AG04449 (cell line): ENCODE measurements at regions not wholly inside any gene's neighbourhood (a gene's known extent, or its start where the extent isn't known, plus 50 kb on each side); places are given as distances from the start of the nearest gene placed in this dataset.
"Not testable (repeated sequence)": the region's sequence is repeated elsewhere in the genome, so short reads cannot be mapped to it uniquely, and the experiment has no call there.

Experiments used
- CTCF ChIA-PET: fragments of 350-600 bp; formaldehyde crosslinking; extraction: SDS; loops from one replicate; lab custom pipeline; 2021; ENCODE audit warnings: antibody characterized with exemption; lab: Yijun Ruan, JAX
- POLR2A ChIA-PET: fragments of 400-600, 350-600 bp; formaldehyde crosslinking; extraction: SDS; loops from one replicate; lab custom pipeline; 2020; ENCODE audit warnings: antibody characterized with exemption, inconsistent platforms; lab: Yijun Ruan, JAX
- DNase-seq: peaks from one replicate; pipeline ENCODE4 v3.0.0-alpha.2; 2010; ENCODE audit warnings: low read depth, low spot score
- H3K4me3 ChIP-seq: 2 replicates; pipeline ENCODE4 v1.5.1; 2011; ENCODE audit warnings: low read depth, mild to moderate bottlenecking, control low read depth, low read length
- CTCF ChIP-seq: IDR thresholded peaks from one replicate; pipeline ENCODE4 v1.5.1; 2011; ENCODE audit warnings: mild to moderate bottlenecking, moderate library complexity, low read length, control low read depth, inconsistent platforms; ENCODE audit not compliant: insufficient read depth; ENCODE audit errors: missing control alignments

GRCh38 chr4:12912896-12913418 is 571.2 kb downstream of the RAB28 start:
- ChIA-PET CTCF (no interaction called here), POLR2A (no interaction called here)
- TF ChIP-seq CTCF: no peak
- H3K4me3 ChIP-seq: no peak overlapping the region
- DNase-seq: no peak

- ChIA-PET CTCF (no interaction called here), POLR2A (no interaction called here)
- no peak for TF ChIP-seq CTCF
- H3K4me3 ChIP-seq: no peak overlapping the region
- no peak for DNase-seq
Observed at GRCh38 chr4:12911750-12912358, 572.3 kb downstream of the RAB28 start.

GRCh38 chr4:12903640-12904039 is 580.5 kb downstream of the RAB28 start:
- H3K4me3 ChIP-seq, CTCF ChIA-PET, DNase-seq, POLR2A ChIA-PET: not testable (repeated sequence)

- DNase-seq: no peak
- no peak overlapping the region for H3K4me3 ChIP-seq
- CTCF ChIA-PET: no interaction called here
- no peak for TF ChIP-seq CTCF
- POLR2A ChIA-PET: no interaction called here
Observed at GRCh38 chr4:12902735-12903134, 581.4 kb downstream of the RAB28 start.

- ChIA-PET CTCF (no interaction called here), POLR2A (no interaction called here)
Observed at GRCh38 chr4:12897954-12898353, 586.2 kb downstream of the RAB28 start.

GRCh38 chr4:12894062-12894461 is 590.1 kb downstream of the RAB28 start:
- CTCF ChIA-PET: no interaction called here
- no peak overlapping the region for H3K4me3 ChIP-seq
- no peak for TF ChIP-seq CTCF
- DNase-seq: no peak
- POLR2A ChIA-PET: no interaction called here

More at GRCh38 chr4:12897954-12898353, 586.2 kb downstream of the RAB28 start:
- DNase-seq: no peak
- H3K4me3 ChIP-seq: no peak overlapping the region
- TF ChIP-seq CTCF: no peak

- POLR2A ChIA-PET: no interaction called here
- H3K4me3 ChIP-seq: no peak overlapping the region
- no peak for TF ChIP-seq CTCF
- CTCF ChIA-PET: no interaction called here
- no peak for DNase-seq
Observed at GRCh38 chr4:12889054-12889453, 595.1 kb downstream of the RAB28 start.
